Ovary (tissue), 7 donors: ENCODE measurements at regions not wholly inside any gene's neighbourhood (a gene's known extent, or its start where the extent isn't known, plus 50 kb on each side); places are given as distances from the start of the nearest gene placed in this dataset.

ENCODE experiments used
- DNase-seq, 5 donors: peaks; one replicate each; pipeline ENCODE4 v3.0.0-alpha.2; 2019 to 2020
- H3K27ac ChIP-seq, 2 donors: fragments of 200-600 bp; one replicate each; pipeline versions ENCODE4 v1.5.1 to v1.8.0; 2019 to 2022
- H3K27me3 ChIP-seq: fragments of 200-600 bp; one replicate; pipeline ENCODE4 v1.8.0; 2022
- H3K36me3 ChIP-seq: fragments of 200-600 bp; sonication (generic); one replicate; pipeline ENCODE4 v1.5.1; 2019
- H3K4me1 ChIP-seq: one replicate; pipeline ENCODE4 v1.8.1; 2013; ENCODE audit warnings: mild to moderate bottlenecking, moderate library complexity; ENCODE audit not compliant: insufficient read depth
- H3K4me3 ChIP-seq: fragments of 200-600 bp; sonication (generic); one replicate; pipeline ENCODE4 v1.5.1; 2017
- H3K9me3 ChIP-seq, 2 donors: fragments of 200-600 bp in 1 of 2; sonication (generic) in 1 of 2; one replicate each; pipeline versions ENCODE4 v1.5.1 to v1.8.1; 2013 to 2019; ENCODE audit warnings: mild to moderate bottlenecking in 1 of 2, moderate library complexity in 1 of 2
- CTCF ChIP-seq, 3 donors: fragments of 450-650 bp in 2 of 3; fragments of 200-600 bp in 1 of 3; IDR thresholded peaks; one replicate each; pipeline versions ENCODE4 v1.5.1 to v1.8.0; 2016 to 2022; ENCODE audit warnings: antibody characterized with exemption in 3 of 3, mild to moderate bottlenecking in 1 of 3
- EP300 ChIP-seq: sonication (generic); formaldehyde crosslinking; IDR thresholded peaks from one replicate; pipeline ENCODE4 v1.6.1; 2017; ENCODE audit warnings: antibody characterized with exemption
- POLR2A ChIP-seq: fragments of 450-650 bp; IDR thresholded peaks from one replicate; pipeline ENCODE4 v1.6.1; 2017; ENCODE audit warnings: antibody characterized with exemption, mild to moderate bottlenecking, moderate library complexity
- WGBS, 3 donors: extraction: QIAGEN DNeasy Blood & Tissue Kit in 1 of 3; methylation state at CpG; one replicate each; pipeline versions ENCODE4 v1.1.5 to v1.1.7; 2013 to 2017; 5-methylcytosine and 5-hydroxymethylcytosine counted together
- intact Hi-C, 4 donors: fragments of 100-400 bp; cut with DNase I; formaldehyde crosslinking; loops; one replicate each; pipeline versions ENCODE4 v1.11.0 to v1.15.1; 2022 to 2023
- donor health status: DM: no; HTN: no; CAD: no; lungs with moderate emphysema.
- donor health status: DM: no; HTN: no; CAD: no.
- donor health status: Bipolar disorder and iron deficiency.
- donor health status: DM: no; HTN: no; CAD: no.
- donor health status: DM: yes; HTN: yes; CAD: no.

DNA sequence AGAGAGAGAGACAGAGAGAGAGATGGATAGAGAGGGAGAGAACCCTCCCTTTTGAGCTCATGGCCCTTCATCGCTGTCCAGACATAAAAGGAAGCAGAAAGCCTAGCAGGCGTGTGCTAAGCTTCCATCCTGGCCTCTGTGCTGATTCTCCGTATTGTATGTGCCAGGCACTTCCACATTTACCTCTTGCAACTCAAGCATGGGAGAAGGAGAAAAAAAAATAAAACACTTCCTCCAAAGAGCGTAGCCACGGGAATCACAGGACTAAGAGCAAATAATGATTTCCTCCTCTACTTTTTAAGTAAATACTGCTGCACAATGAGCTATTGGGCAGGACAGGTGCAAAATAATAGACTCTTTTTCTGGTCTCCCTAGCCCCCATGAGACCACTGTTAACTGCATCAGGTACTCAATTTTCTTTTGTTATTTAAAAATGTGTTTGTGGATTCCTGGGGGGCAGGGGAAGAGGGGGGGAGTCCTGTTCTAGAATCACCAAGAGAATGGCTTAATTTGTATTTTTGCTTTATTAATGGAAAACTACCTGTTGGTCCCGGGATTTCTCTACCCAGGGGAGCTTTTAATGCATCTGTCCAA, 154.3 kb downstream of the NXPE2 start:
- Histone ChIP-seq H3K4me1 (no peaks in the 10 kb centered on the region), H3K27me3 (no peaks in the 10 kb centered on the region), H3K27ac (no peak overlapping the region), H3K4me3 (no peak overlapping the region), H3K36me3 (no peaks in the 10 kb centered on the region), H3K9me3 (no peaks in the 10 kb centered on the region)
- TF ChIP-seq CTCF (IDR thresholded peaks at IDR 0.05) (no peak), POLR2A (no peak), EP300 (no peak)
- WGBS, 3 donors: 19 to 28% (median 21%) methylated on average over 6 of the region's 6 CpGs
- intact Hi-C loops: no loop called here
- DNase-seq: no peak

- H3K9me3 ChIP-seq: no peaks in the 10 kb centered on the region
- no peaks in the 10 kb centered on the region for H3K27me3 ChIP-seq
- H3K27ac ChIP-seq: no peak overlapping the region
- intact Hi-C loops: no loop called here
- no peak overlapping the region for H3K4me3 ChIP-seq
- no peaks in the 10 kb centered on the region for H3K36me3 ChIP-seq
- DNase-seq: no peak
- WGBS, 3 donors: 83 to 87% (median 87%) methylated on average over 3 of the region's 3 CpGs
- H3K4me1 ChIP-seq: no peaks in the 10 kb centered on the region
- TF ChIP-seq POLR2A (no peak), CTCF (IDR thresholded peaks at IDR 0.05) (no peak), EP300 (no peak)
Observed at GRCh38 chr11:114836161-114836560, 157.8 kb downstream of the NXPE2 start.

- Histone ChIP-seq H3K27me3 (no peaks in the 10 kb centered on the region), H3K4me1 (no peaks in the 10 kb centered on the region), H3K4me3 (no peak overlapping the region), H3K27ac (no peak overlapping the region), H3K9me3 (no peaks in the 10 kb centered on the region), H3K36me3 (no peaks in the 10 kb centered on the region)
- intact Hi-C loops: no loop called here
- 66 to 88% (median 85%) methylated on average over 1 of the region's 1 CpG for WGBS, 3 donors
- no peak for DNase-seq
- TF ChIP-seq POLR2A (no peak), CTCF (IDR thresholded peaks at IDR 0.05) (no peak), EP300 (no peak)
Observed at GRCh38 chr11:114844896-114845295, 166.6 kb downstream of the NXPE2 start.

DNA sequence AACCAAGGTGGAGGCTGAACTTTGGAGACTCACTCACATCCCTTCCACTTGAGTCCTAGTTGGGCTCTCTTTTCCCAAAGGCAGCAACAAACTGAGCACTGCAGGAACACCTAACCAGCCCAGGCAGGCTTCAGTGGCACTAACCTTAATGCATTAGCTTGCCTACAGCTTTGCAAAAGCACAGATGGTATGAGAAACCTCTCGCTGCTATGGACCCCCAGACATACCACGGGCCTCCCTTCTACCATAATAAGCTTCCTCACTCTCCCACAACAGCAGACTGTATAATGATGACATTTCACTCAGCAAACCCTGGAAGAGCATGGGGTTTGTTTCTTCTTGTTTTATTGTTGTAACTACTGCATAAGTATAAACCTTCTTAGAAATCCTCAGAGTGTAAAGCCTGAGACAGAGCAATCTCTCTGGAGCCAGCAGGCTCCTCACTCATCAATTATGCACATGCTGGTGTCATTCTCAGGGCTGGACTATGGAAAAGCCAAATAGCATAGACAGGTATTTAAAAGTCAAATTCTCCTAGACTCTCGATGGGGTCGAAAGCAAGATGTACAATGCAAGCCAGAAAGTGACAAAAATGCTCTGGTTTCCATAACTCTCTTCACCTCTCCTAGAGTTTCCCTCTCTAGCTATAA, 167.6 kb downstream of the NXPE2 start:
- H3K27me3 ChIP-seq: no peaks in the 10 kb centered on the region
- H3K9me3 ChIP-seq: no peaks in the 10 kb centered on the region
- no peak overlapping the region for H3K4me3 ChIP-seq
- 72 to 79% (median 72%) methylated on average over 4 of the region's 4 CpGs for WGBS, 3 donors
- TF ChIP-seq CTCF (IDR thresholded peaks at IDR 0.05) (no peak), EP300 (no peak), POLR2A (no peak)
- no peaks in the 10 kb centered on the region for H3K36me3 ChIP-seq
- intact Hi-C loops: no loop called here
- DNase-seq: no peak
- H3K27ac ChIP-seq: no peak overlapping the region
- H3K4me1 ChIP-seq: no peaks in the 10 kb centered on the region
